SH-SY5Y (cell line): ENCODE measurements at regions not wholly inside any gene's neighbourhood (a gene's known extent, or its start where the extent isn't known, plus 50 kb on each side); places are given as distances from the start of the nearest gene placed in this dataset.

Experiments
- GATA2 ChIP-seq: IDR thresholded peaks from 2 replicates; pipeline ENCODE4 v1.6.1; 2011; ENCODE audit warnings: mild to moderate bottlenecking, low read depth, low read length
- GATA3 ChIP-seq: IDR thresholded peaks from 2 replicates; pipeline ENCODE4 v1.6.1; 2011; ENCODE audit warnings: low read depth, mild to moderate bottlenecking, low read length, moderate library complexity

- TF ChIP-seq GATA2 (no peak), GATA3 (no peak)
Observed at GRCh38 chr14:62189698-62190097, 427.5 kb downstream of the SNAPC1 start.

DNA sequence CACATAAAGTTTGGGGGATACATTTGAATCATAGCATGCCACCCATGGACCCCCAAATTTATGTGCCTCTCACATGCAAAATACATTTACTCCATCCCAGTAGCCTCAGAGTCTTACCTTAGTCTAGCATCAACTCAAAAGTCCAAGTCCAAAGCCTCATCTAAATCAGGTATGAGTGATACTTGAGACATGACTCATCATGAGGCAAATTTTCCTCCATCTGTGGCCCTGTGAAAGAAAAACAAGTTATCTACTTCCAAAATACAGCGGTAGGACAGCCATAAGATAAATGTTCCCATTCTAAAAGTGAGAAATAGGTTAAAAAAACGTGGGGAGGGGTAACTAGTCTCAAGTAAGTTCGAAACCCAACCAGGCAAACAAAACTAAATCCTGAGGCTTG lies 444.2 kb downstream of the SNAPC1 start:
- TF ChIP-seq GATA3 (no peak), GATA2 (no peak)

DNA sequence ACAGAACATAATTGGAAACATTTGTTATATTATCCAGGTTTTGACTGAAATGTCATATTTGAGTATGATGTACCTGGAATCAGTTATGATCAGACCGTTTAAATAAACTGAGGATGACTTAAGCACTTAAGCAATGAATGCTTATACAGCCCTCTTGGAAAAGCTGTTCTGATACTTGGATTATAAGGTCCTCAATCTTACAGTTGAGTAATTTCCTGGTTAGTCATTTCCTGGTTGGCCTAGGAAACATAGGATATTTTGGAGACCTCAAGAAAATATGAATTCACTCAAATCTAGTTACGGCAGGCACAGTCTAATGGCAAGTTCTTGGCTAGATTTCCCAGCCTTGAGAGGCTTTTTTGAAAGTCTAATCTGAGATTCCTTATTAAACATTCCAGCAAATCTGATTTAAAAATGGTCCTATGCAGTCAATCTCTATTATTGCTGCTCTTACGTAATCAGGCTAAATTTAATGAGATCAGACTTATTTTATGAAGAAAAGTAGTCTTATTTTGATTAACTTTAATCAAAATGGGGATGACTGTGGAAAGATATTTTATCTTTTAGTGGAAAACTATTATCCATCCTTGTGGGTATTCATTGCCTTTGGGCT lies 447.2 kb downstream of the SNAPC1 start:
- TF ChIP-seq GATA2 (no peak), GATA3 (no peak)

GRCh38 chr14:62213516-62213915 lies 451.3 kb downstream of the SNAPC1 start:
- no peak for TF ChIP-seq GATA2
- TF ChIP-seq GATA3: no peak

- TF ChIP-seq GATA3 (no peak), GATA2 (no peak)
Observed at GRCh38 chr14:62216121-62216520, 453.9 kb downstream of the SNAPC1 start.

DNA sequence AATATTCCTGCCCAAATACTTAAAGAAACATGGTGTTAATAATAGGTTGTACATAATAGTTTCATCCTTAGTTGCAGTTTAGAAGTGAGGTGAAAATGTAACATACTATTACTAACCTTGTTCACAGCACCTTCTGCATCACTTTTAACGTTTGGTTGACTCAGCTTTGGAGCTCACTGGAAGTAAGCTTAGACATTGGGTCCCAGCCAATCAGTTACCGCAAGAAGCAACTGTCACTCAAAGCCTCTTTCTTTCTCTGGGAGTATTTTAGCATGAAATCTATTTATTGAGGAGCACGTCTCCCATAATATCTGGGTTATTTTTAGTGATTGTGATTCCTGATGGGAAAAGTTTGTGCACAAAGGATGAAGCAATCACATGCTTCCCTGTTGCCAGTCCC lies 472.6 kb downstream of the SNAPC1 start:
- TF ChIP-seq GATA2 (no peak), GATA3 (no peak)

DNA sequence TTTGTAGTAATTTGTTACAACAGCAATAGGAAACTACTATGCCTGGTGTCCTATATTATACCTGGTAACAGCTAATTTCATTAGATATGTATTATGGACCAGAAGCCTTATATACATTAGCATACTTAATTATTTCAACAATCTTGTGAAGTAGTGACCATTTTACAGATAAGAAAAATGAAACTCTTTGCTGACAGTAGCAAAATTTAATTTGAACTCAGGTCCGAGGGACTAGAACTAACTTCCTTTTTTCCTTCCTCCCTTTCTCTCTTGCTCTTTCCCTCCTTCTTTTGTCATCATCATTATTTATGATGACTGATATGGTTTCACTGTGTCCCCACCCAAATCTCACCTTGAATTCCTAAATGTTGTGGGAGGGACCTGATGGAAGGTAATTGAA lies 482.0 kb downstream of the SNAPC1 start:
- TF ChIP-seq GATA2 (no peak), GATA3 (no peak)

DNA sequence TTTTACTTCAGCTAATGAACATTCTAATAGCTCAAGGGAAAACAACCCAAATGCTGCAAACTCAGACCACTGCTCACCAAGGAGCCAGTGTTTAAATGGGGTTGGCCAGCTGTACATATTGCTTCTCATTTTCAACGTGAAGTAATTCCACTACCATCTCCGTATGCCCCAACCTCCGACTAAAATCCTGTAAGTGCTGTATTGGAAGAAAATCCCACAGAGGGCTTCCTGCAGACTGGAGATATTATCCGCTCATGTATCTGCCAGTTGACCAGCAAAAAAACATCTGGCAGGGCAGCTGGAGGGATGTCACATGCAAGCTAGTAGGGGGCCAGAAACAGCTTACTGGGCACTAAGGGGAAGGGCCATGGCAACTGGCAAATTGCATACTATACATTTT lies 485.0 kb downstream of the SNAPC1 start:
- TF ChIP-seq GATA2: no peak
- no peak for TF ChIP-seq GATA3

DNA sequence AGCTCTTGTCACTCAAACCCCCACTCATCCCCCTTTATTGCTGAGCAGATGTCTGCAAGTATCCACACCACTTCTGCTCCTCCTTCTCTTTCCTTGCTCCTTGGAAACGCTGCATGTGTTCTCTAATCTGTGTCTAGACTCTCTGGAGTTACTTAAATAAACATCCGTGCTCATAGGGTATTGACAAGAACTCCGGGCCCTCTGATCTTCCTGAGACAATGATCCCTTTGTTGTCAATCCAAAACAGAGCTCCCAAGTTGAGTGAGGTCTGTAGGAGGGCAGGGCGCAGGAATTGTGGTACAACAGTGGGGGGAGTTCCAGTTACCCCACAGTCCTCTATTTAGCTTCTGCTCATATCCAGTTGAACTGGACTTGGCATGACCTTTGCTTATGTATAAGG lies 489.0 kb downstream of the SNAPC1 start:
- no peak for TF ChIP-seq GATA2
- TF ChIP-seq GATA3: no peak

DNA sequence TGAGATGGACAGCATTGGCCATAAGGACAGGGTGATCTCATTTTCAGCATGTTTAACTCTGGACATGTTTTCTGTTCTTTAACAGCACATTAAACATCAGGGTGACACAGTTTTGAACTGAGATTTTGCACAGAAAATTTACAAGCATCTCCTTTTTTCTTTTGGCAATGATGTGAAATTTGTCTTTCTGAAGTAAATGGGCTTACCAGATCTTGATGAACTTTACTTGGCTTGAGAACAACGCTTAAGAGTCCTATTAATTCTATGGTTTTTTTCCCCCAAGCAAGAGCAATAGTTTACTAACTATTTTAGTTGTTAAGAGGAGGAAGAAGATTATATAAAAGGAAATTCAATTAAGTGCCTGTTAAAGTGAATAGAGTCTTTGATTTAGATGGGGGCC lies 491.0 kb downstream of the SNAPC1 start:
- TF ChIP-seq GATA2 (no peak), GATA3 (no peak)

DNA sequence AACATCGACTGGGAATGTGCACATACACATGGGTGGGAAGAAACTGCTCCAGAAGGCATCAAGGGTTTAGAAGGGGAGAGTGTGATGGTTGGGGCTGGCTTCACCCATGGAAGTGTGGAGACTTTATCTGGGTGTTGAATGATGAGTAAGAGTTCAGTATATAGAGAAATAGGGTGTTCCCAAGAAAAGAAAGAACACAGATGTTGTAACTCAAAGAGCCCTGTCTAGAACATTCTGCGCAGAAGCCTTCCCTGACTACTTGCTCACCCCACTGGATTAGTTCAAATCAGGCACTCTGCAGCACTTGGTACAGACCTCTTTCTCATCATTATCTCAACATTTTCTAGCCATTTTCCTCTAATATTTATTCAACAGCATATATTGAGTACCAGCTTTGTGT lies 491.7 kb downstream of the SNAPC1 start:
- no peak for TF ChIP-seq GATA2
- no peak for TF ChIP-seq GATA3

DNA sequence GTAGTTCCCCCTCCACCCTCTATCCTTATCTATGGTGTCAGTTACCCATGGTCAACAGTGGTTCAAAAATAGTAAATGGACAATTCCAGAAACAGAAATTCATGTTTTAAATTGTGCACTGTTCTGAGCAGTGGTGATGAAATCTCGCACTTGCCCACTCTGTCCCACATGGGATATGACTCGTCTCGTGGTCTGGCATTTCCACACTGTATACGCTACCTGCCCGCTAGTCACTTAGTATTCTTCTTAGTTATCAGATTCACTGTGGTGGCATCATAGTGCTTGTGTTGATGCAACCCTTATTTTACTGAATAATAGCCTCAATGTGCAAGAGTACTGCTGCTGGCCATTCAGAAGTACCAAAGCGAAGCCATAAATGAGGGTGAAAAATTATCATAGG lies 507.0 kb downstream of the SNAPC1 start:
- TF ChIP-seq GATA2 (no peak), GATA3 (no peak)

GRCh38 chr14:62270236-62270635 lies 508.0 kb downstream of the SNAPC1 start:
- TF ChIP-seq GATA3 (no peak), GATA2 (no peak)

GRCh38 chr14:62280366-62280765 lies 518.1 kb downstream of the SNAPC1 start:
- TF ChIP-seq GATA2: no peak
- TF ChIP-seq GATA3: no peak

GRCh38 chr14:62283837-62284236 lies 521.6 kb downstream of the SNAPC1 start:
- TF ChIP-seq GATA3 (no peak), GATA2 (no peak)

DNA sequence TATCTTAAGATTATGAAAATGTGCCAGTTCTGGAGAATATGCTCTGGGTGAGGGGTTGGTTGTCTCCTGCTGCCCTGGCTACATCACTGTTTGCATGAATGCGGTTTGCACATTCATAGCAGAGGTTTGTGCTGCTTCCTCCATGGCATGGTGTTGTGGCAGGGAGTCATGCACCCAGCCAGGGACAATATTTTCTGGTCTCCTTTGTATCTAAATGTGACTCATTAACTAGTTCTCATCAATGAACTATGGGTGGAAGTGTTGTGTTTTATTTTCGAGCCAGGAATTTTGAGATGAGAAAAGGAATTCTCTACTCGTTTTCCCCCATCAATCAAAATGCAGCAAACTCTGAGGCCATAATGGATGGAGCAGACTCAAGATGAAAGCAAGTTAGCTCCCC lies 527.3 kb downstream of the SNAPC1 start:
- TF ChIP-seq GATA2 (no peak), GATA3 (no peak)
